ENCODE measurements at regions not wholly inside any gene's neighbourhood (a gene's known extent, or its start where the extent isn't known, plus 50 kb on each side); places are given as distances from the start of the nearest gene placed in this dataset.

GRCh38 chr6:163897669-163898068, 483.2 kb downstream of the QKI start:
- DNase-seq: no peak

GRCh38 chr6:163897030-163897429, 482.5 kb downstream of the QKI start:
- DNase-seq: no peak

GRCh38 chr6:163895162-163895561, 480.6 kb downstream of the QKI start:
- no peak for DNase-seq

- DNase-seq: no peak
These were observed 479.2 kb downstream of the QKI start for GRCh38 chr6:163893609-163894189.

GRCh38 chr6:163892824-163893561, 478.5 kb downstream of the QKI start:
- no peak for DNase-seq

GRCh38 chr6:163889904-163890514, 475.5 kb downstream of the QKI start:
- no peak for DNase-seq

GRCh38 chr6:163888030-163888819, 473.7 kb downstream of the QKI start:
- DNase-seq: no peak

- DNase-seq: no peak
These were observed 471.9 kb downstream of the QKI start for GRCh38 chr6:163886428-163886827.

- no peak for DNase-seq
These were observed 469.5 kb downstream of the QKI start for GRCh38 chr6:163883984-163884383.

GRCh38 chr6:163878698-163879097, 464.2 kb downstream of the QKI start:
- DNase-seq: no peak

GRCh38 chr6:163877877-163878639, 463.5 kb downstream of the QKI start:
- DNase-seq: no peak

- DNase-seq: no peak
These were observed 461.9 kb downstream of the QKI start for GRCh38 chr6:163876391-163876790.

- no peak for DNase-seq
These were observed 460.3 kb downstream of the QKI start for GRCh38 chr6:163874784-163875183.

GRCh38 chr6:163872335-163872734, 457.8 kb downstream of the QKI start:
- no peak for DNase-seq

- DNase-seq: no peak
These were observed 457.1 kb downstream of the QKI start for GRCh38 chr6:163871616-163872015.

- DNase-seq: no peak
These were observed 453.2 kb downstream of the QKI start for GRCh38 chr6:163867518-163868292.

GRCh38 chr6:163866192-163866591, 451.7 kb downstream of the QKI start:
- no peak for DNase-seq

- no peak for DNase-seq
These were observed 449.0 kb downstream of the QKI start for GRCh38 chr6:163863565-163863964.

GRCh38 chr6:163862701-163863100, 448.2 kb downstream of the QKI start:
- DNase-seq: no peak

- no peak for DNase-seq
These were observed 447.1 kb downstream of the QKI start for GRCh38 chr6:163861627-163862026.

- no peak for DNase-seq
These were observed 446.0 kb downstream of the QKI start for GRCh38 chr6:163860287-163861081.
